ENCODE measurements at regions not wholly inside any gene's neighbourhood (a gene's known extent, or its start where the extent isn't known, plus 50 kb on each side); places are given as distances from the start of the nearest gene placed in this dataset.

DNA sequence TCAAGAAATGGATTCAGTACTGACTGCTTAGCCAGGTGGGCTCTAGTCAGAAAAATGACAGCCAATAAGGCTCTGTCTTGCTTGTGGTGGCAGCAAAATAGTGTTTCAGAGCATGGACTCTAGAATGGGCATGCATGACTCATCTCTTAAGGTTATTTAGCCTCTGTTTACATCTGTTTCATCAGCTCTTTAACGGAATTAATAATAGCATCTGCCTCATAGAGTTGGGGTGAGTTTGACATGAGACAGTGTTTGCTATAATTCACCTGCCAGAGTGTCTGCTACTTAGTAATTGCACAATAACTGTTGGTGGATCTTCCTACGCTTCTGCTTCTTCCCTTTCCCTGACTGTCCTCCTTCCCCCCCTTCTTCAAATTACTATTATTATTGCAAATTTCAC is 350.4 kb upstream of the SEMA6D start:
- H3K9me3 Mint-ChIP-seq: no peaks in the 10 kb centered on the region
- H3K27ac Mint-ChIP-seq: no peak overlapping the region
- no peaks in the 10 kb centered on the region for H3K27me3 ChIP-seq (ENCODE audit: control insufficient read depth, insufficient read depth, low read length, poor library complexity, severe bottlenecking)
- no peak overlapping the region for H3K4me3 ChIP-seq (ENCODE audit: low read length)
- no peaks in the 10 kb centered on the region for H3K36me3 ChIP-seq (ENCODE audit: control insufficient read depth, insufficient read depth, low read length)
- no peak overlapping the region for H3K4me3 Mint-ChIP-seq
- H3K9ac ChIP-seq (ENCODE audit: extremely low read depth, low read length, poor library complexity, severe bottlenecking): no peak overlapping the region
- TF ChIP-seq, protein P1, sequence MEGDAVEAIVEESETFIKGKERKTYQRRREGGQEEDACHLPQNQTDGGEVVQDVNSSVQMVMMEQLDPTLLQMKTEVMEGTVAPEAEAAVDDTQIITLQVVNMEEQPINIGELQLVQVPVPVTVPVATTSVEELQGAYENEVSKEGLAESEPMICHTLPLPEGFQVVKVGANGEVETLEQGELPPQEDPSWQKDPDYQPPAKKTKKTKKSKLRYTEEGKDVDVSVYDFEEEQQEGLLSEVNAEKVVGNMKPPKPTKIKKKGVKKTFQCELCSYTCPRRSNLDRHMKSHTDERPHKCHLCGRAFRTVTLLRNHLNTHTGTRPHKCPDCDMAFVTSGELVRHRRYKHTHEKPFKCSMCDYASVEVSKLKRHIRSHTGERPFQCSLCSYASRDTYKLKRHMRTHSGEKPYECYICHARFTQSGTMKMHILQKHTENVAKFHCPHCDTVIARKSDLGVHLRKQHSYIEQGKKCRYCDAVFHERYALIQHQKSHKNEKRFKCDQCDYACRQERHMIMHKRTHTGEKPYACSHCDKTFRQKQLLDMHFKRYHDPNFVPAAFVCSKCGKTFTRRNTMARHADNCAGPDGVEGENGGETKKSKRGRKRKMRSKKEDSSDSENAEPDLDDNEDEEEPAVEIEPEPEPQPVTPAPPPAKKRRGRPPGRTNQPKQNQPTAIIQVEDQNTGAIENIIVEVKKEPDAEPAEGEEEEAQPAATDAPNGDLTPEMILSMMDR (conservative IDR thresholded peaks at IDR 0.05): no peak
- peaks cover 2% of the 10 kb centered on the region for H3K4me1 Mint-ChIP-seq
- H3K4me1 ChIP-seq (ENCODE audit: control insufficient read depth, insufficient read depth, low read length): no peaks in the 10 kb centered on the region
- no peaks in the 10 kb centered on the region for H3K9me3 ChIP-seq (ENCODE audit: control insufficient read depth, low read length)
- no peaks in the 10 kb centered on the region for H3K36me3 Mint-ChIP-seq (ENCODE audit: low read depth)
- DNase-seq: no peak
- WGBS, 2 experiments (ENCODE audit: insufficient coverage in 1 of 2, insufficient read length in 1 of 2): 96 to 100% methylated on average over 2 of the region's 2 CpGs
- H3K27me3 Mint-ChIP-seq (ENCODE audit: insufficient read depth): peaks cover 24% of the 10 kb centered on the region
- H3K27ac ChIP-seq (ENCODE audit: low read depth, low read length): no peak overlapping the region

GRCh38 chr15:47367726-47368390 is 349.4 kb upstream of the SEMA6D start:
- 95 to 100% methylated on average over 2 to 3 of the region's 3 CpGs for WGBS, 2 experiments (ENCODE audit: insufficient coverage in 1 of 2, insufficient read length in 1 of 2)
- Histone ChIP-seq H3K9ac (ENCODE audit: extremely low read depth, low read length, poor library complexity, severe bottlenecking) (no peak overlapping the region), H3K36me3 (ENCODE audit: control insufficient read depth, insufficient read depth, low read length) (no peaks in the 10 kb centered on the region), H3K27me3 (ENCODE audit: control insufficient read depth, insufficient read depth, low read length, poor library complexity, severe bottlenecking) (no peaks in the 10 kb centered on the region), H3K27ac (ENCODE audit: low read depth, low read length) (no peak overlapping the region), H3K9me3 (ENCODE audit: control insufficient read depth, low read length) (no peaks in the 10 kb centered on the region), H3K4me3 (ENCODE audit: low read length) (no peak overlapping the region), H3K4me1 (ENCODE audit: control insufficient read depth, insufficient read depth, low read length) (no peaks in the 10 kb centered on the region)
- Mint-ChIP-seq H3K9me3 (no peaks in the 10 kb centered on the region), H3K27ac (no peak overlapping the region), H3K4me1 (peaks cover 2% of the 10 kb centered on the region), H3K36me3 (ENCODE audit: low read depth) (no peaks in the 10 kb centered on the region), H3K27me3 (ENCODE audit: insufficient read depth) (peaks cover 18% of the 10 kb centered on the region), H3K4me3 (no peak overlapping the region)
- TF ChIP-seq, protein P1 (conservative IDR thresholded peaks at IDR 0.05): no peak
- DNase-seq: no peak

DNA sequence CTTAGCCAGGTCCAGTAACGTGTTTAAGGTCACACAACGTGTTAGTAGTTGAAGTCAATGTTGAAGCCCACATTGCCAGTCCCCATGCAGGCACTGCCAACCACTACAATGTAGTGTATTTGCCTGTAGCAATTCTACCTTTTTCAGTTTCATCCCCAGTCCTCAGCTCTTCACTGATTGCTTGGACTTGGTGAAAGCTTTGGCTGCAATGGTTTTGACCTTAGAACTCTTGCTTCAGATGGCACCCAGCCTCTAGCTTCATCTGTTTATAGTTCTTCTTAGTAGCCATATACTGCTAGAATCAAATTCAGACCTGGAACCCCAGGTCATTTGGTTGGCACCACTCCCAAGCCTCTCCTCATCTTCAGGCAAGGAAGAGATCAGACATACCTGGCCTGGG is 345.4 kb upstream of the SEMA6D start:
- H3K9ac ChIP-seq (ENCODE audit: extremely low read depth, low read length, poor library complexity, severe bottlenecking): no peak overlapping the region
- WGBS, 2 experiments (ENCODE audit: insufficient coverage in 1 of 2, insufficient read length in 1 of 2): 83 to 92% methylated on average over 2 of the region's 2 CpGs
- Mint-ChIP-seq H3K27ac (no peak overlapping the region), H3K27me3 (ENCODE audit: insufficient read depth) (peaks cover 6% of the 10 kb centered on the region), H3K4me1 (no peaks in the 10 kb centered on the region), H3K9me3 (no peaks in the 10 kb centered on the region), H3K36me3 (ENCODE audit: low read depth) (no peaks in the 10 kb centered on the region), H3K4me3 (no peak overlapping the region)
- H3K4me1 ChIP-seq (ENCODE audit: control insufficient read depth, insufficient read depth, low read length): no peaks in the 10 kb centered on the region
- no peak for DNase-seq
- H3K36me3 ChIP-seq (ENCODE audit: control insufficient read depth, insufficient read depth, low read length): no peaks in the 10 kb centered on the region
- H3K9me3 ChIP-seq (ENCODE audit: control insufficient read depth, low read length): no peaks in the 10 kb centered on the region
- H3K4me3 ChIP-seq (ENCODE audit: low read length): no peak overlapping the region
- H3K27me3 ChIP-seq (ENCODE audit: control insufficient read depth, insufficient read depth, low read length, poor library complexity, severe bottlenecking): no peaks in the 10 kb centered on the region
- no peak overlapping the region for H3K27ac ChIP-seq (ENCODE audit: low read depth, low read length)
- TF ChIP-seq, protein P1 (conservative IDR thresholded peaks at IDR 0.05): no peak
